Uterus (tissue), 2 donors: ENCODE measurements at regions not wholly inside any gene's neighbourhood (a gene's known extent, or its start where the extent isn't known, plus 50 kb on each side); places are given as distances from the start of the nearest gene placed in this dataset.

Source experiments
- POLR2A ChIP-seq, 2 donors: fragments of 450-650 bp; IDR thresholded peaks; one replicate each; pipeline ENCODE4 v1.6.1; 2016; ENCODE audit warnings: antibody characterized with exemption in 2 of 2, mild to moderate bottlenecking in 1 of 2, moderate library complexity in 1 of 2
- TF ChIP-seq, protein P1 (sequence below), 4 experiments: fragments of 200-600 bp in 2 of 4; fragments of 450-650 bp in 2 of 4; sonication (generic) in 2 of 4; IDR thresholded peaks; one replicate each; pipeline ENCODE4 v1.5.1; 2016 to 2019; ENCODE audit warnings: antibody characterized with exemption in 4 of 4, mild to moderate bottlenecking in 2 of 4, moderate library complexity in 1 of 4

DNA sequence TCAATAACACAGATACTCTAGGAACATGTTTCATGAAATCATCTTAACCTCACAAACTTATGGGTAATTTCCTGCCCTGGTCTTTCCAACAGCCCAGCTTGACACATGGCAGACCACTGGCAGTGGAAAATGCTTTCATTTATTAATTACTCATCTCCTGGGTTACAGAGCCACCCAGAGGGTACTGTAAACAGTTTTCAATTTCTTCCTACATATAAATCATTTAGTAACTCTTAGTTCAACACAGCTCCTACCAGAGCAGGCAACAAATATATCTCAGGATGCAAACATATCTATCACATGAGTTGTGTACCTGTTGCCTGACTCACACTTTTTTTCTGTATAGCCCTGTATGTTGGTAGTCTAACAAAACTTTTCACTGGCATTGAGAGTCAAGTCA, 99.2 kb upstream of the VRK2 start:
- TF ChIP-seq, protein P1, sequence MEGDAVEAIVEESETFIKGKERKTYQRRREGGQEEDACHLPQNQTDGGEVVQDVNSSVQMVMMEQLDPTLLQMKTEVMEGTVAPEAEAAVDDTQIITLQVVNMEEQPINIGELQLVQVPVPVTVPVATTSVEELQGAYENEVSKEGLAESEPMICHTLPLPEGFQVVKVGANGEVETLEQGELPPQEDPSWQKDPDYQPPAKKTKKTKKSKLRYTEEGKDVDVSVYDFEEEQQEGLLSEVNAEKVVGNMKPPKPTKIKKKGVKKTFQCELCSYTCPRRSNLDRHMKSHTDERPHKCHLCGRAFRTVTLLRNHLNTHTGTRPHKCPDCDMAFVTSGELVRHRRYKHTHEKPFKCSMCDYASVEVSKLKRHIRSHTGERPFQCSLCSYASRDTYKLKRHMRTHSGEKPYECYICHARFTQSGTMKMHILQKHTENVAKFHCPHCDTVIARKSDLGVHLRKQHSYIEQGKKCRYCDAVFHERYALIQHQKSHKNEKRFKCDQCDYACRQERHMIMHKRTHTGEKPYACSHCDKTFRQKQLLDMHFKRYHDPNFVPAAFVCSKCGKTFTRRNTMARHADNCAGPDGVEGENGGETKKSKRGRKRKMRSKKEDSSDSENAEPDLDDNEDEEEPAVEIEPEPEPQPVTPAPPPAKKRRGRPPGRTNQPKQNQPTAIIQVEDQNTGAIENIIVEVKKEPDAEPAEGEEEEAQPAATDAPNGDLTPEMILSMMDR (IDR thresholded peaks at IDR 0.05), result no peak
- no peak for TF ChIP-seq POLR2A (IDR thresholded peaks at IDR 0.05)
